ENCODE measurements at regions not wholly inside any gene's neighbourhood (a gene's known extent, or its start where the extent isn't known, plus 50 kb on each side); places are given as distances from the start of the nearest gene placed in this dataset.
"Not testable (repeated sequence)": the region's sequence is repeated elsewhere in the genome, so short reads cannot be mapped to it uniquely, and the experiment has no call there.

DNA sequence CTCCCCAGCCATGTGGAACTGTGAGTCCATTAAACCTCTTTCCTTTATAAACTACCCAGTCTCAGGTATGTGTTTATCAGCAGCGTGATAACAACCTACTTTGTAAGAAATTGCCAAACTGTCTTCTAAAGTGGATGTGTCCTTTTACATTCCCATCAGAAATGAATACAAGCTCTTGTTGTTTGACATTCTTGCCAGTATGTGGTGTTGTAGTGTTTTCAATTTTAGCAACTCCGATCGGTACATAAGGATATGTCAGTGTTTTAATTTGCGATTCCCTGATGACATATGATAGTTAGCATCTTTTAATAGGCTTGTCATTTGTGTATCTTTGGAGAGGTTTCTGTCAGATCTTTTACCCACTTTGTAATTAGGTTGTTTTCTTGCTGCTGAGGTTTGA, 1156.3 kb upstream of the CRIM1 start:
- H3K27me3 Mint-ChIP-seq: no peaks in the 10 kb centered on the region
- ATAC-seq (ENCODE audit: low read depth): no peak
- no peak overlapping the region for H3K4me3 Mint-ChIP-seq
- DNase-seq: no peak
- no peak overlapping the region for H3K27ac Mint-ChIP-seq
- POLR2A ChIA-PET: no interaction called here
- H3K4me1 Mint-ChIP-seq: no peaks in the 10 kb centered on the region
- peaks cover 1% of the 10 kb centered on the region for H3K9me3 Mint-ChIP-seq
- no peaks in the 10 kb centered on the region for H3K36me3 Mint-ChIP-seq

- no peaks in the 10 kb centered on the region for H3K4me1 Mint-ChIP-seq
- ATAC-seq (ENCODE audit: low read depth) (no peak), DNase-seq (no peak)
- H3K4me3 Mint-ChIP-seq: no peak overlapping the region
- H3K36me3 Mint-ChIP-seq: no peaks in the 10 kb centered on the region
- peaks cover 6% of the 10 kb centered on the region for H3K9me3 Mint-ChIP-seq
- H3K27ac Mint-ChIP-seq: no peak overlapping the region
- H3K27me3 Mint-ChIP-seq: no peaks in the 10 kb centered on the region
- POLR2A ChIA-PET: no interaction called here
Observed at GRCh38 chr2:35185861-35186412, 1169.6 kb upstream of the CRIM1 start.

- Mint-ChIP-seq H3K4me1 (no peaks in the 10 kb centered on the region), H3K4me3 (no peak overlapping the region), H3K9me3 (peaks cover 6% of the 10 kb centered on the region), H3K27ac (no peak overlapping the region), H3K27me3 (no peaks in the 10 kb centered on the region), H3K36me3 (no peaks in the 10 kb centered on the region)
- POLR2A ChIA-PET: no interaction called here
- ATAC-seq (ENCODE audit: low read depth) (no peak), DNase-seq (no peak)
Observed at GRCh38 chr2:35184471-35184870, 1171.1 kb upstream of the CRIM1 start.

- DNase-seq; H3K27ac Mint-ChIP-seq; H3K27me3 Mint-ChIP-seq; H3K4me1 Mint-ChIP-seq; H3K36me3 Mint-ChIP-seq; H3K9me3 Mint-ChIP-seq; ATAC-seq (ENCODE audit: low read depth); H3K4me3 Mint-ChIP-seq; POLR2A ChIA-PET: not testable (repeated sequence)
Observed at GRCh38 chr2:35176726-35177125, 1178.9 kb upstream of the CRIM1 start.

DNA sequence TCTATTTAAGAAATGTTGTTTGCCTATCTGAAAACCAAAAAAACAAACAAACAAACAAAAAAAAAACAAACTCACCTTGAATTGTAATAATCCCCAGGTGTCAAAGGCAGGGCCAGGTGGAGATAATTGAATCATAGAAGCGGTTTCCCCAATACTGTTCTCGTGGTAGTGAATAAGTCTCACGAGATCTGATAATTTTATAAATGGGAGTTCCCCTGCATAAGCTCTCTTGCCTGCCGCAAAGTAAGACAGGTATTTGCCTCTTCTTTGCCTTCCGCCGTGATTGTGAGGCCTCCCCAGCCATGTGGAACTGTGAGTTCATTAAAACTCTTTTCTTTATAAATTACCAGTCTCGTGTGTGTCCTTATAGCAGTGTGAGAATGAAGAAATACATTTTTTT, 1180.7 kb upstream of the CRIM1 start:
- DNase-seq (no peak), ATAC-seq (ENCODE audit: low read depth) (no peak)
- Mint-ChIP-seq H3K9me3 (no peaks in the 10 kb centered on the region), H3K27me3 (no peaks in the 10 kb centered on the region), H3K36me3 (no peaks in the 10 kb centered on the region), H3K4me3 (no peak overlapping the region), H3K4me1 (no peaks in the 10 kb centered on the region), H3K27ac (no peak overlapping the region)
- POLR2A ChIA-PET: no interaction called here

DNA sequence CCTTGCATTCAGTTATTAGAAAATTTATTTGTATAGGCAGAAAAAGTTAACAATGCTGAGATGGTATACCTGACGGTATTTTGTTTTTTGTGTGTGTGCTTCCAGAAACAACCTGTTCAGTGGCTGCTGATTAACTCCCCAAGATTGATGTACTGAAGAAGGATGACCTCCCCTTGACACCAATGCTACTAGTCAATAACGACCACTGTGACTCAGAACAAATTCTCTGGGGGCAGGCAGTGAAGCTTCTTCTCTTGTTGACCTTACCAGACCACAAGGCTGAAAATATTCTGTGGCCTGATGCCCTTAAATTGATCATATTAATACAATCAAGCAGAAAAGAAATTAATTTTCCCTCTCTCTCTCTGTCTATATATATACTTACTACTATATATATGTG, 1182.9 kb upstream of the CRIM1 start:
- Mint-ChIP-seq H3K27me3 (no peaks in the 10 kb centered on the region), H3K36me3 (no peaks in the 10 kb centered on the region), H3K9me3 (no peaks in the 10 kb centered on the region), H3K4me3 (no peak overlapping the region), H3K27ac (no peak overlapping the region), H3K4me1 (no peaks in the 10 kb centered on the region)
- POLR2A ChIA-PET: no interaction called here
- ATAC-seq (ENCODE audit: low read depth) (no peak), DNase-seq (no peak)

- no peak overlapping the region for H3K27ac Mint-ChIP-seq
- ATAC-seq (ENCODE audit: low read depth) (no peak), DNase-seq (no peak)
- no peaks in the 10 kb centered on the region for H3K36me3 Mint-ChIP-seq
- no peaks in the 10 kb centered on the region for H3K4me1 Mint-ChIP-seq
- H3K27me3 Mint-ChIP-seq: no peaks in the 10 kb centered on the region
- H3K4me3 Mint-ChIP-seq: no peak overlapping the region
- H3K9me3 Mint-ChIP-seq: no peaks in the 10 kb centered on the region
- POLR2A ChIA-PET: no interaction called here
Observed at GRCh38 chr2:35168351-35168750, 1187.2 kb upstream of the CRIM1 start.

GRCh38 chr2:35163948-35164347, 1191.6 kb upstream of the CRIM1 start:
- DNase-seq (no peak), ATAC-seq (ENCODE audit: low read depth) (no peak)
- H3K27ac Mint-ChIP-seq: no peak overlapping the region
- POLR2A ChIA-PET: no interaction called here
- H3K4me1 Mint-ChIP-seq: no peaks in the 10 kb centered on the region
- no peak overlapping the region for H3K4me3 Mint-ChIP-seq
- no peaks in the 10 kb centered on the region for H3K27me3 Mint-ChIP-seq
- peaks cover 1% of the 10 kb centered on the region for H3K9me3 Mint-ChIP-seq
- no peaks in the 10 kb centered on the region for H3K36me3 Mint-ChIP-seq

DNA sequence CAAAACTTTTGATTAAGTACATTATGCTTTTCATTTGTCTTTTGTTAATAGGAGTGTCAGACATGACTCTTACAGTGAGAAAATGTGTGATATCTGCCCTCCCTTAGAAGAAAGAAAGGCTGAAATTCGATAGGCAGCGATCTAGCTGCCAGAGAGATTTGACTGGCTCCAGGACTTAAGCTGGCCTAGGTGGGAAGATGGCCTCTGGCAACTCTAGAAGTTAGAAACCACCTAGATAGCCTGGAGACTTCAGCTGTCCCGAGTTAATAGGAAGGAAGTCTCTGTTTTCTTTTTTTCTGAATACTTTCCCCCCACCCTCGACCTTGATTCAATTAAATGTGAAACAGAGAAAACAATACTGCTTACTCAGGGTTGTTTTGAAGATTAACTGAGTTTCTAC, 1194.7 kb upstream of the CRIM1 start:
- Mint-ChIP-seq H3K27me3 (no peaks in the 10 kb centered on the region), H3K36me3 (no peaks in the 10 kb centered on the region), H3K4me3 (no peak overlapping the region), H3K9me3 (peaks cover 3% of the 10 kb centered on the region), H3K27ac (no peak overlapping the region), H3K4me1 (no peaks in the 10 kb centered on the region)
- POLR2A ChIA-PET: no interaction called here
- ATAC-seq (ENCODE audit: low read depth) (no peak), DNase-seq (no peak)

DNA sequence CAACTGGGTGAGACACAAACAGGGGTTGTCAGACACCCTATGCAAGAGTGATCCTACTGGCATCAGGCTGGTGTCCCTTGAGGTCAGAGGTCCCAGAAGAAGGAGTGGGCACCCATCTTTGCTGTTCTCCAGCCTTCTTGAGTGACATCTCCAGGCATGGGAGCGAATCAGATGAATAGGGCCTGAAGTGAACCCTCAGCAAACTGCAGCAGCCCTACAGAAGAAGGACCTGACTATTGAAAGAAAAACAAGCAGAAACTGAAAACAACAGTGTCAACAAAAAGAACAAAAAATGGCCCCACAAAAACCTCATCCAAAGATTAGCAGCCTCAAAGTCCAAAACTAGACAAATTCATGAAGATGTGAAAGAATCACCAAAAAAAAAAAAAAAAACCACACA, 1229.7 kb upstream of the CRIM1 start:
- DNase-seq (no peak), ATAC-seq (ENCODE audit: low read depth) (no peak)
- peaks cover 4% of the 10 kb centered on the region for H3K9me3 Mint-ChIP-seq
- H3K27me3 Mint-ChIP-seq: no peaks in the 10 kb centered on the region
- no peaks in the 10 kb centered on the region for H3K4me1 Mint-ChIP-seq
- H3K4me3 Mint-ChIP-seq: no peak overlapping the region
- no peaks in the 10 kb centered on the region for H3K36me3 Mint-ChIP-seq
- POLR2A ChIA-PET: no interaction called here
- no peak overlapping the region for H3K27ac Mint-ChIP-seq

GRCh38 chr2:35125278-35125677, 1230.3 kb upstream of the CRIM1 start:
- H3K9me3 Mint-ChIP-seq: peaks cover 4% of the 10 kb centered on the region
- no peak overlapping the region for H3K27ac Mint-ChIP-seq
- H3K27me3 Mint-ChIP-seq: no peaks in the 10 kb centered on the region
- H3K4me3 Mint-ChIP-seq: no peak overlapping the region
- no peaks in the 10 kb centered on the region for H3K4me1 Mint-ChIP-seq
- POLR2A ChIA-PET: no interaction called here
- DNase-seq: no peak
- no peak for ATAC-seq (ENCODE audit: low read depth)
- H3K36me3 Mint-ChIP-seq: no peaks in the 10 kb centered on the region

DNA sequence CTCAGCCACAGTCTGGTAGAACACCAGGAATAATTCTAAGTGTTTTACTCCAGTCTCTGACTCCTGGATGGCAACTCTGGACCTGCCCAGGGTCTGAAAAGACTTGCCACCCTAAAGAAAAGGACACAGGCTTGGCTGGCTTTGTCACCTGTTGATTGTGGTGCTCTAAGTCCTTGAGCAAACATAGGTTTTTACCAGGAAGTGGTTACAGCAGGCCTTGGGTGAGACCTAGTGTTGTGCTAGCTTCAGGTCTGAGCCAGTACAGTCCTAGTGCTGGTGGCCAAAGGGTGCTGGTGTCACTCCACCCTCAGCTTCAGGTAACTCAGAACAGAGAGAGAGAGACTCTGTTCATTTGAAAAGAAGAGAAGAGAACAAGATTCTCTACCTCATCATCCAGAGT, 1239.4 kb upstream of the CRIM1 start:
- Mint-ChIP-seq H3K27ac (no peak overlapping the region), H3K4me1 (no peaks in the 10 kb centered on the region), H3K27me3 (no peaks in the 10 kb centered on the region), H3K36me3 (no peaks in the 10 kb centered on the region), H3K4me3 (no peak overlapping the region), H3K9me3 (peaks cover 5% of the 10 kb centered on the region)
- DNase-seq: no peak
- POLR2A ChIA-PET: no interaction called here
- ATAC-seq (ENCODE audit: low read depth): no peak

DNA sequence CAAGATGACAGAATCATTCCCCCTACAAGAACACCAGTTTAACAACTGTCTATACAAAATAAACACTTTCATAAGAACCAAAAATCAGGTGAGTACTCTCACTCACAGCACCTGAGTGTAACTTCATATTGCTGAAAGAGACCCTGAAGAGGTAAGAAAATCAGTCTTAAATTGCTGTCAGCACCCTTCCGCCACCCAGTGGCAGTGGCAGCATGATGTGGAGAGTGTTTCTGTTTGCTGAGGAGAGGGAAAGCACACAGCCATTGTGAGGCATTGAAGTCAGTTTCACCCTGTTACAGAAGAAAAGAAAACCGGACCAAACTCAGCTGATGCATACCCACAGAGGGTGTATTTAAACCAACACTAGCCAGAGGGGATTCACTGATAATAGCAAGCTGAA, 1240.8 kb upstream of the CRIM1 start:
- no peaks in the 10 kb centered on the region for H3K36me3 Mint-ChIP-seq
- H3K27me3 Mint-ChIP-seq: no peaks in the 10 kb centered on the region
- peaks cover 5% of the 10 kb centered on the region for H3K9me3 Mint-ChIP-seq
- POLR2A ChIA-PET: no interaction called here
- DNase-seq (no peak), ATAC-seq (ENCODE audit: low read depth) (no peak)
- no peak overlapping the region for H3K27ac Mint-ChIP-seq
- no peak overlapping the region for H3K4me3 Mint-ChIP-seq
- H3K4me1 Mint-ChIP-seq: no peaks in the 10 kb centered on the region

GRCh38 chr2:35112367-35112766, 1243.2 kb upstream of the CRIM1 start:
- H3K9me3 Mint-ChIP-seq; H3K27ac Mint-ChIP-seq; ATAC-seq (ENCODE audit: low read depth); H3K36me3 Mint-ChIP-seq; H3K4me3 Mint-ChIP-seq; H3K27me3 Mint-ChIP-seq; H3K4me1 Mint-ChIP-seq; POLR2A ChIA-PET; DNase-seq: not testable (repeated sequence)

DNA sequence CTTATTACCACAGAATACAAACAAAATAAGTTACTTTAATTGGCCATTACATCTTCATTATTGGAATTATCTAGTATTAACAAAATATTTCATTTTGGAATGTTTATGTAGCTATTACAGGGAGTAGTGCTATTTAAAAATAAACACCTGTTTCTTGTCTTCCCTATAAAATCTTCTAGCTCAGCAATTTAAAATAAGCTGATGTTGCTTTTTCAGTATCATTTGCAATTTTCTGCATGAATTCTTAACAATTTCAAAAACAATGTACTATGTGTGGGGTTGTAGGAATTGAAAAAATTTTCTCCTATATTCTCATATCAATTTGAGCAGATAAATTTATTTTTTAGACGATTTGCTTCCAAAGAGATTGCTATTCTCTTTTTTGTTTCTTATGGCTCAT, 1251.3 kb upstream of the CRIM1 start:
- H3K27me3 Mint-ChIP-seq: no peaks in the 10 kb centered on the region
- no peak overlapping the region for H3K4me3 Mint-ChIP-seq
- no peak overlapping the region for H3K27ac Mint-ChIP-seq
- peaks cover 3% of the 10 kb centered on the region for H3K9me3 Mint-ChIP-seq
- ATAC-seq (ENCODE audit: low read depth) (no peak), DNase-seq (no peak)
- H3K36me3 Mint-ChIP-seq: no peaks in the 10 kb centered on the region
- H3K4me1 Mint-ChIP-seq: no peaks in the 10 kb centered on the region
- POLR2A ChIA-PET: no interaction called here

Measured in activated naive CD8-positive, alpha-beta T cell treated with anti-CD3 and anti-CD28 coated beads, Interleukin-2, amount 10 ng/mL, durations not matched to agents 7 days and 5 days (primary cell).